ENCODE measurements at regions not wholly inside any gene's neighbourhood (a gene's known extent, or its start where the extent isn't known, plus 50 kb on each side); places are given as distances from the start of the nearest gene placed in this dataset.

- no peaks in the 10 kb centered on the region for H3K9me3 ChIP-seq (replicated peaks)
- TF ChIP-seq, protein P1, sequence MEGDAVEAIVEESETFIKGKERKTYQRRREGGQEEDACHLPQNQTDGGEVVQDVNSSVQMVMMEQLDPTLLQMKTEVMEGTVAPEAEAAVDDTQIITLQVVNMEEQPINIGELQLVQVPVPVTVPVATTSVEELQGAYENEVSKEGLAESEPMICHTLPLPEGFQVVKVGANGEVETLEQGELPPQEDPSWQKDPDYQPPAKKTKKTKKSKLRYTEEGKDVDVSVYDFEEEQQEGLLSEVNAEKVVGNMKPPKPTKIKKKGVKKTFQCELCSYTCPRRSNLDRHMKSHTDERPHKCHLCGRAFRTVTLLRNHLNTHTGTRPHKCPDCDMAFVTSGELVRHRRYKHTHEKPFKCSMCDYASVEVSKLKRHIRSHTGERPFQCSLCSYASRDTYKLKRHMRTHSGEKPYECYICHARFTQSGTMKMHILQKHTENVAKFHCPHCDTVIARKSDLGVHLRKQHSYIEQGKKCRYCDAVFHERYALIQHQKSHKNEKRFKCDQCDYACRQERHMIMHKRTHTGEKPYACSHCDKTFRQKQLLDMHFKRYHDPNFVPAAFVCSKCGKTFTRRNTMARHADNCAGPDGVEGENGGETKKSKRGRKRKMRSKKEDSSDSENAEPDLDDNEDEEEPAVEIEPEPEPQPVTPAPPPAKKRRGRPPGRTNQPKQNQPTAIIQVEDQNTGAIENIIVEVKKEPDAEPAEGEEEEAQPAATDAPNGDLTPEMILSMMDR (IDR thresholded peaks at IDR 0.05; ENCODE audit: borderline replicate concordance), result no peak
- peaks cover 65% of the 10 kb centered on the region for H3K4me1 ChIP-seq
- H3K27me3 ChIP-seq (ENCODE audit: low read depth), result no peaks in the 10 kb centered on the region
- peak overlapping the region; percentile 88 for H3K27ac ChIP-seq (replicated peaks)
- intact Hi-C loops (cut with micrococcal nuclease), result no loop called here
- H3K36me3 ChIP-seq, result no peaks in the 10 kb centered on the region
- no peak overlapping the region for H3K4me3 ChIP-seq
- DNase-seq, result no peak
These were observed 76.7 kb upstream of the SLC4A4 start for GRCh38 chr4:71262161-71262560.

- peaks cover 50% of the 10 kb centered on the region for H3K4me1 ChIP-seq
These were observed 72.6 kb upstream of the SLC4A4 start for GRCh38 chr4:71266090-71266794.

DNA sequence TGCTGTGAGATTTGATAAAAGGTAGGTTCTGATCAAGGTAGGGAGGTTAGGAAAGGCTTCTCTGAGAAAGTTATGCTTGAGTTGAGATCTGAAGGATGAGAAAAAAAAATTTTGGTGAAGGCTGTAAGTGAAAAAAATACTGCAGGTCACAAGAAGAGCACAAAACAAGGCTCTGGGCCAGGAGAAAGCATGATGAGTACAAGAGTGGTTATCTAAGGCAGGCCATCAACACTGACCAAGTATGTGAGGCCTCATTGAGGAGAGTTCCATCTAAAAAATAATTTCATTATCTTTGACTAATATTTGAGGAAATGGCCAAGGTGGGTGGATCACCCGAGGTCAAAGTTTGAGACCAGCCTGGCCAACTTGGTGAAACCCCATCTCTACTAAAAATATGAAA, 71.6 kb upstream of the SLC4A4 start:
- Histone ChIP-seq H3K4me3 (no peak overlapping the region), H3K36me3 (no peaks in the 10 kb centered on the region), H3K27me3 (ENCODE audit: low read depth) (no peaks in the 10 kb centered on the region), H3K4me1 (peaks cover 40% of the 10 kb centered on the region), H3K27ac (replicated peaks) (no peak overlapping the region), H3K9me3 (replicated peaks) (no peaks in the 10 kb centered on the region)
- intact Hi-C loops (cut with micrococcal nuclease), result no loop called here
- TF ChIP-seq, protein P1 (IDR thresholded peaks at IDR 0.05; ENCODE audit: borderline replicate concordance), result no peak
- DNase-seq, result no peak

More at GRCh38 chr4:71266090-71266794, 72.6 kb upstream of the SLC4A4 start:
- Histone ChIP-seq H3K4me3 (no peak overlapping the region), H3K27ac (replicated peaks) (no peak overlapping the region), H3K36me3 (no peaks in the 10 kb centered on the region), H3K27me3 (ENCODE audit: low read depth) (no peaks in the 10 kb centered on the region), H3K9me3 (replicated peaks) (no peaks in the 10 kb centered on the region)
- DNase-seq, result no peak
- intact Hi-C loops (cut with micrococcal nuclease), result no loop called here
- TF ChIP-seq, protein P1 (IDR thresholded peaks at IDR 0.05; ENCODE audit: borderline replicate concordance), result no peak

DNA sequence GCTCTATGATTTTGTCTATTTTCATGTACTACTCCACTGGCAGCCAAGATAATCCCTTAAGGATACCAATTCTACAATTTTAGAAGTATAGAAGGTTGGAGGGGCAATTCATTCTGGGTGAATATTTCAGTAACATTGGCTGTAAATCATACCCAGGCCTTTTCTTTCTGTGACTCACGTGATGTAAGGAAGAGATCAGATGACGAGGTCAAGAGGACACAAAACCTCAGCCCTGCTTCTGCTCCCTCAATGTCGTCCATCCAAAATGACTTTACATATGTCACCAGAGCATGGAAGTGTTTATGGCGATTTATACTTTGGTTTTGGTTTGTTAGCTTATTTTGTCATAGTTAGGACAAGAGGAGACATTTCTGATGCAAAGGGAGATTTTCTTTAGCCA, 70.7 kb upstream of the SLC4A4 start:
- no peaks in the 10 kb centered on the region for H3K27me3 ChIP-seq (ENCODE audit: low read depth)
- TF ChIP-seq, protein P1 (IDR thresholded peaks at IDR 0.05; ENCODE audit: borderline replicate concordance), result no peak
- H3K27ac ChIP-seq (replicated peaks), result no peak overlapping the region
- DNase-seq, result no peak
- no peaks in the 10 kb centered on the region for H3K36me3 ChIP-seq
- peaks cover 34% of the 10 kb centered on the region for H3K4me1 ChIP-seq
- no peak overlapping the region for H3K4me3 ChIP-seq
- no peaks in the 10 kb centered on the region for H3K9me3 ChIP-seq (replicated peaks)
- intact Hi-C loops (cut with micrococcal nuclease), result no loop called here

DNA sequence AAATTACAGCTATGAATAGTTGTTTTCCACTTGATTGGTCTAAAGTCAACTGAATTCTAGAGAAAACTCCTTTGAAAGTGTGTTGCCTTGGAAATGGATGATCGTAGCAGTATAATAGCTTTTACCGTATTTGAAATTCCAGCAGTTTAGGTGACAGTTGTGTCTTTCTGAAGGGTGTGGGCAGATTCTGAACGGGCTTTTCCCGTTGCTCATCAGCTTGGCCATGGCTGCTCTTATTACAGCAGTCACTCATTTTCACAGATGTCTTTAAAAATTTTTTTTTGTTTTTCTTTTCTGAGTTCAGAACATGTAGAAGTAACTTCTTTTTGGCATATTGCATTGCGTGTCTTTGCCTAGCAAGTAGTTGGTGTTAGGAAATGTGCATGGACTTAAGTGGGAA, 69.6 kb upstream of the SLC4A4 start:
- intact Hi-C loops (cut with micrococcal nuclease), result no loop called here

More for the DNA sequence above, 69.6 kb upstream of the SLC4A4 start:
- no peak overlapping the region for H3K4me3 ChIP-seq
- no peaks in the 10 kb centered on the region for H3K27me3 ChIP-seq (ENCODE audit: low read depth)
- H3K4me1 ChIP-seq, result peaks cover 34% of the 10 kb centered on the region
- DNase-seq, result no peak
- H3K27ac ChIP-seq (replicated peaks), result no peak overlapping the region
- no peaks in the 10 kb centered on the region for H3K36me3 ChIP-seq
- TF ChIP-seq, protein P1 (IDR thresholded peaks at IDR 0.05; ENCODE audit: borderline replicate concordance), result no peak
- H3K9me3 ChIP-seq (replicated peaks), result no peaks in the 10 kb centered on the region

Data from left ventricle myocardium inferior (tissue), 1 donor.